Keratinocyte (primary cell): ENCODE measurements at regions not wholly inside any gene's neighbourhood (a gene's known extent, or its start where the extent isn't known, plus 50 kb on each side); places are given as distances from the start of the nearest gene placed in this dataset.

ENCODE experiments used
- CTCF ChIP-seq, 3 experiments: IDR thresholded peaks in 1 of 3; conservative IDR thresholded peaks in 1 of 3; optimal IDR thresholded peaks in 1 of 3; 2 replicates in 2 of 3; 3 replicates in 1 of 3; pipeline versions ENCODE3 to v1.5.1; 2011; ENCODE audit warnings: low read length in 3 of 3, mild to moderate bottlenecking in 3 of 3, moderate library complexity in 2 of 3, control low read depth in 1 of 3, inconsistent platforms in 1 of 3; ENCODE audit not compliant: insufficient read depth in 2 of 3; ENCODE audit errors: extremely low read depth in 1 of 3
- EZH2 ChIP-seq: IDR thresholded peaks from one replicate; pipeline ENCODE4 v1.6.1; 2012; ENCODE audit warnings: inconsistent platforms, mild to moderate bottlenecking, low read length, moderate library complexity

DNA sequence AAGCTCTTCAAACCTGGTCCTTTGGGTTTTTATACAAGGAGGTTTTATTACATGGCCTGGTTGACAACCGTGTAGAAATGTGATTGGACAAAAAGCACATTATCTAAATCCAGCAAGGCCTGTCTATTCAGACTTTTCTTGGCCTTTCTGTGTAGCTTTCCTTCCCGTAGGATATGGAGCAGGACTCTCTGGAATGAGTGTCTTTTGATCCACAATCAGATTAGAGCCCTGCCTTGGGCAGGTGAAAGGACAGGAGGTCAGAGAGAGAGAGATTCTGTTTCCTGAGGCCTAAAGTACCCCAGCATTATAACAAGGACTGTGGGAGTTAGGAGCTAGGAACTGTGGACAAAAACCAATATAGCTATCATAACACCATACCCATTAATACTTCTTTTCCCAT is 375.5 kb upstream of the RGS6 start:
- TF ChIP-seq CTCF (optimal IDR thresholded peaks at IDR 0.05 in 1 of 3, IDR thresholded peaks at IDR 0.05 in 1 of 3, conservative IDR thresholded peaks at IDR 0.05 in 1 of 3; ENCODE audit: extremely low read depth in 1 of 3, insufficient read depth in 2 of 3, low read length in 3 of 3) (no peak), EZH2 (no peak)
